Ectodermal cell (in vitro differentiated cells): ENCODE measurements at regions not wholly inside any gene's neighbourhood (a gene's known extent, or its start where the extent isn't known, plus 50 kb on each side); places are given as distances from the start of the nearest gene placed in this dataset.

Source experiments
- H3K27ac ChIP-seq: 2 replicates; pipeline ENCODE4 v1.7.0; 2013; ENCODE audit warnings: mild to moderate bottlenecking, low read depth, low read length; ENCODE audit not compliant: insufficient read depth, poor library complexity, severe bottlenecking
- H3K27me3 ChIP-seq: 2 replicates; pipeline ENCODE4 v1.7.0; 2013; ENCODE audit warnings: mild to moderate bottlenecking, low read length; ENCODE audit not compliant: insufficient read depth, control insufficient read depth, poor library complexity, severe bottlenecking
- H3K36me3 ChIP-seq: one replicate; pipeline ENCODE4 v1.7.0; 2013; ENCODE audit warnings: low read length; ENCODE audit not compliant: control insufficient read depth, insufficient read depth
- H3K4me1 ChIP-seq: one replicate; pipeline ENCODE4 v1.7.0; 2013; ENCODE audit warnings: low read length; ENCODE audit not compliant: control insufficient read depth, insufficient read depth
- H3K4me3 ChIP-seq: 2 replicates; pipeline ENCODE4 v1.7.0; 2013; ENCODE audit warnings: low read depth, low read length, control low read depth; ENCODE audit not compliant: insufficient read depth
- H3K9me3 ChIP-seq: 2 replicates; pipeline ENCODE4 v1.7.0; 2013; ENCODE audit warnings: mild to moderate bottlenecking, low read length, moderate library complexity; ENCODE audit not compliant: control insufficient read depth
- WGBS, 2 experiments: methylation state at CpG; one replicate each; pipeline ENCODE4 v1.1.7; 2013; ENCODE audit warnings: missing lambda C conversion rate in 2 of 2; 5-methylcytosine and 5-hydroxymethylcytosine counted together

DNA sequence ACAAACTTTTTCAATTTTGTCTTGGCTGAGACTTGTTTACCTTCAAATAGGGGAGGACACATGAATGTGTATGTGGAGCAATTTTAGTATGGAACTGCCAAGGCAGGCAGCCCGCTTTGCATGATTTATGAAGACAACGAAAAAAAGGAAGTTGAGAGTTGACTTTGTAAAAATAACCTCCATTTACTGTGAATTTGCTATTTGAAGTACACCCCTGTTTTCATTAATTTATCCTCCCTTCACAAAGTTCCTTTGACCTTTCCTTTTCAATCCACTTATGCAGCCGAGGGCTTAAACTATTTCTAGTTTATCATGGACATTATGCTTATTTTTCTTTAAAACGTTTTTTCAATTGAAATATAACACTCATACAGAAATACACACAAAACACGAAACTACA lies 369.6 kb upstream of the CADM1 start:
- WGBS, 2 experiments, result 80 to 82% methylated on average over 5 of the region's 5 CpGs

DNA sequence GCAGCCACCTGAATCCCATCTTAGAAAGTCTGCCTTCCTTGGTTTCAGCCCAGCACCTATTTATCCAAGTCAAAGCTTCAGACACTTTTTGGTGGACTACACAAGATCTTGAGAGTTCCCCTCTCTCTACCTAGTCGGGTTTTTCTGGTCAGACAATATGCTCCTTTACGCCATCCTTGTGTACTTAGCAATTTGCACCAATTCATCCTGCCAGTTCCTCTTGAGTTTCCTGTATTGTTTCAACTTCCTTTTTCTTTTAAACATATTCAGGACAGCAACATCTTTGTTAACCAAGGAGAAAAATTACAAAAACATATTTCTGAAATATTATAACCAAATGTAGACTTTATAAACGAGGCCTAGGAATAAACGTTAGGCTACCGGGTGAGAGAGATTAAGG lies 368.2 kb upstream of the CADM1 start:
- H3K9me3 ChIP-seq, result no peaks in the 10 kb centered on the region
- WGBS, 2 experiments, result 74 to 75% methylated on average over 5 of the region's 5 CpGs

More for the DNA sequence above, 369.6 kb upstream of the CADM1 start:
- no peaks in the 10 kb centered on the region for H3K36me3 ChIP-seq
- H3K27ac ChIP-seq, result no peak overlapping the region
- H3K4me1 ChIP-seq, result peaks cover 10% of the 10 kb centered on the region
- no peaks in the 10 kb centered on the region for H3K9me3 ChIP-seq
- H3K4me3 ChIP-seq, result no peak overlapping the region
- H3K27me3 ChIP-seq, result no peaks in the 10 kb centered on the region

DNA sequence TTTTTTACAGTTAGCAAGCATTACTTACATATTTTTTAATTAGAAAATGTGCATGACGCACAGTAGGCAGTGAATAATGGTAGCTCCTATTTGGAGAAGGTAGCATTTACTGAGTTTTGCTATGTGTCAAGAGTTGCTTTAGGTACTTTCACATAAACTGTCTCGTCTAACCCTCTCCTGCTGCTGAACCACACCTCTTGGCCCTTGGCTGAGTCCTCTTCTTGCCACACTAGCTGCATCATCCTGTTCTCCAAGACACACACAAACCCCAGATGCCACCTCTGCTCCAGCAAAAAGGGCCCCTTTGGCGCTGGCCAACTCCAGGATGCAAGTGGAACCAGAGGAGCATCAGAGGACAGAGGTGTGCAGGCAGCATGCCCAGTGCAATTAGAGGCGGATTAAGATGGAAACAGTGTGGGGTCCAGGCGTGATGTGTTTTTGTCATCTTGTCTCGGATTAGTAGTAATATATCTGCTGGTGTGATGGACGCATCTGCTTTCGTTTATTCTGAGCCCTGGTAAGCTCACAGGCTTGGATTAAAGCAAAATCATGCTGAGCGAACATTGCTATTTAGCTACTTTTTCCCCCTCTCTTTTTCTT lies 367.0 kb upstream of the CADM1 start:
- H3K4me1 ChIP-seq, result peaks cover 10% of the 10 kb centered on the region
- no peak overlapping the region for H3K4me3 ChIP-seq
- no peaks in the 10 kb centered on the region for H3K36me3 ChIP-seq
- no peak overlapping the region for H3K27ac ChIP-seq
- 94 to 96% methylated on average over 9 of the region's 9 CpGs for WGBS, 2 experiments
- no peaks in the 10 kb centered on the region for H3K27me3 ChIP-seq
- no peaks in the 10 kb centered on the region for H3K9me3 ChIP-seq

More for the DNA sequence above, 368.2 kb upstream of the CADM1 start:
- Histone ChIP-seq H3K36me3 (no peaks in the 10 kb centered on the region), H3K4me1 (peaks cover 10% of the 10 kb centered on the region), H3K27ac (no peak overlapping the region), H3K27me3 (no peaks in the 10 kb centered on the region), H3K4me3 (no peak overlapping the region)

DNA sequence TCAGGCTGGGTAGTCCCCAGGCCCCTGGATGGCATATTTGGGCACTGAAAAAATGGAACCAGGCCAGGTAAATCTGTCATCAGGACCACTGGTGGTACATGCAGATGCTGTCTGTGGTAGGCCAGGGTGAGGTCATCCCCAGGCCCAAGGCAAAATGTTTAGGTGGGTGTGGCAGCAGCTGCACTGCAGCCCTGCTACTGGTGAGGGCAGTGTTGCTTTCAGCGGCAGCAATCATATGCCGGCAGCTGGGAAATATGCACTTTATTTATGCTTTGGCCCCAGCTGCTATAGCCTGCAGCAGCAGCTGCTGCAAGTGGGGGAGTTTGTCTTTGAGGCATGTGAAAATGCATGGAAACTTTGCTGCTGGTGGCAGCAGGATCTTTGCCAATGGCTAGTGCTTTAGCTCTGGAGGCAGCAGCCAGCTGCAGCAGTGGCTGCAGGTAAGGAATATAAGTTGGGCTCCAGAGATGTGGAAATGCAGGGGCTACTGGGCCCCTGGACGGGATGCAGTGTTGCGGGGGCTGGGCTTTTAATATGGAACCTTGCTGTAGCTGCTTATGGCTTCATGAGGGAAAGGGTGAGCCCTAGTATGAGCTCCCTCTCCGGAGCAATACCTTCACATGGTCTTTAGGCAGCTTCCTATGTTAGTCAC lies 365.7 kb upstream of the CADM1 start:
- H3K27ac ChIP-seq, result no peak overlapping the region
- 55 to 59% methylated on average over 5 of the region's 5 CpGs for WGBS, 2 experiments
- peaks cover 10% of the 10 kb centered on the region for H3K4me1 ChIP-seq
- H3K27me3 ChIP-seq, result no peaks in the 10 kb centered on the region
- no peaks in the 10 kb centered on the region for H3K36me3 ChIP-seq
- no peaks in the 10 kb centered on the region for H3K9me3 ChIP-seq
- H3K4me3 ChIP-seq, result no peak overlapping the region

DNA sequence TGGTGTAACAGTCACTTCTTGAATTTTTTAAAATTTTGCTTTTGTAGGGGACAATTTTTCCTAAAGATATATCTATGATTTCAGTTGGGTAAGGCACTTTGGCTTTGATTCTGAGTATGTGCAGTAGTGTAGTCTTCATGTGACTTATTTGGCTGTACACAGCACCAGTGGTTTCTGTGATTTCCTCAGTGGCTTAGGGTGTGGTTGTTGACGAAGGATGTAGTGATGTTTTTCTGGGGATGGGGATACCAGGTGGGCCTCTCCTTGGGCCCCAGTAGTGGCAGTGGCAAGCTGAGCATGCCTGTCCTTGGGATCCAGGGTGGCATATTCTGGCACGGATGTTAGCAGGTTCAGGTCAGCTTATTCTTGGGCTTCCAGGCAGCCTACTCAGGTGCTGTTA lies 364.9 kb upstream of the CADM1 start:
- no peaks in the 10 kb centered on the region for H3K36me3 ChIP-seq
- no peak overlapping the region for H3K27ac ChIP-seq
- no peaks in the 10 kb centered on the region for H3K9me3 ChIP-seq
- peaks cover 10% of the 10 kb centered on the region for H3K4me1 ChIP-seq
- H3K27me3 ChIP-seq, result no peaks in the 10 kb centered on the region
- no peak overlapping the region for H3K4me3 ChIP-seq
- WGBS, 2 experiments, result 72% methylated on average over 2 of the region's 2 CpGs

DNA sequence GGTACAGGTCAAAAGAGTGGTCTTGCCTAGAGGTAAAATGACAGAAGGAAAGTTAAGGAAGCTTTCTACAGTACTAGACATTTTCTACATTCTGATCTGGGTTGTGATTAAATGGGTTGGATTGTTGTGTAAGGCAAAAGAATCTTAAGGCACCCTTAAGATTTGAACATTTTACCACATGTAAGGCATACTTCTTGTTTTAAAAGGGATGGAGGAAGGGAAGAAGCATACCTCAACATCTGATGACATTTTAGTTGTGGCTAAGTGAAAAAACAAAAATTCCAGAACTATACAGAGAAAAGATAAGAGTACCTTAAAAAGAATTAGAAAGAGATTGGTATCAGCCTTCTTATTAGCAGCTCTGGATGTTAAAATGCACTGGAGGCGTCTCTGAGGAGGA lies 356.0 kb upstream of the CADM1 start:
- 88 to 98% methylated on average over 1 of the region's 1 CpG for WGBS, 2 experiments
- Histone ChIP-seq H3K27ac (no peak overlapping the region), H3K27me3 (no peaks in the 10 kb centered on the region)

DNA sequence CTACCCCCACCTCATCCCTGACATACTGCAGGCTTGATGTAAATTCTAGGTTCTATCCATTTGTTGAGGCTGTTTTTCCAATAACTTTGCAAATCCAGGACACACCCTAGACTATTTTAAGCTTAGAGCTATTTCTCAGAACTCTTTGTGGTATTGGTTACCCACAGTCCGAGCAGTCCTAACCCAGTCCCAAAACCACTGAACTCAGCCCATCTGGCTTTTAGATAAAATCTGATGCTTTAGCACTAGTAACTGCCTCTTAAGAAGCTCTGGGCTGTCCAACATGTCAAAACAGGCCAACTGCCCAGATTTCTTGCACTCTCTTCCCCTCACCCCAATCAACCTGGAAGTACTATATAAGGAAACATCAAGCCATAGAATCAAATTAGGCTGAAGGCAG lies 344.4 kb upstream of the CADM1 start:
- 92 to 96% methylated on average over 1 of the region's 1 CpG for WGBS, 2 experiments
- no peak overlapping the region for H3K4me3 ChIP-seq
- H3K36me3 ChIP-seq, result no peaks in the 10 kb centered on the region
- H3K4me1 ChIP-seq, result no peaks in the 10 kb centered on the region
- no peak overlapping the region for H3K27ac ChIP-seq
- H3K27me3 ChIP-seq, result no peaks in the 10 kb centered on the region
- H3K9me3 ChIP-seq, result no peaks in the 10 kb centered on the region

More for the DNA sequence above, 356.0 kb upstream of the CADM1 start:
- Histone ChIP-seq H3K36me3 (no peaks in the 10 kb centered on the region), H3K9me3 (no peaks in the 10 kb centered on the region), H3K4me1 (no peaks in the 10 kb centered on the region), H3K4me3 (no peak overlapping the region)

DNA sequence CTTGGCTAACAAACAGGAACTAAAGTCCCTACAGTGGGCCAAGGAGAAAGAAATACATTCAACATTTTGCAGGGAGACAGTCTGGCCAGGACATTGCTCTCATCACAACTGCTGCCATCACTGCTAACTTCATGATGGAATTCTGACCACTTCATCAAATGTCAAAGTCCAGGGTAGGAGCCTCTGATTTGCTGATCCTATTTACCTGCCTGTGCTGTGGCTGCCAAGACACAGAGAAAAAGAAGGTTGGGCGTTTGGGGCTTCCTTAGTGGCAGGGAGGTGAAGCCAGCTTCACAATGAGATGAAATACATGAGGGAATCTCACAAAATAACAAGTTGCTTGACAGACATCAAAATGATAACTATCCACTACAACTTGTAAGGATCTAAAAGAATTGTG lies 343.9 kb upstream of the CADM1 start:
- H3K27me3 ChIP-seq, result no peaks in the 10 kb centered on the region
- H3K4me3 ChIP-seq, result no peak overlapping the region
- no peaks in the 10 kb centered on the region for H3K36me3 ChIP-seq
- H3K27ac ChIP-seq, result no peak overlapping the region
- WGBS, 2 experiments, result 46 to 47% methylated on average over 1 of the region's 1 CpG
- no peaks in the 10 kb centered on the region for H3K4me1 ChIP-seq
- no peaks in the 10 kb centered on the region for H3K9me3 ChIP-seq

DNA sequence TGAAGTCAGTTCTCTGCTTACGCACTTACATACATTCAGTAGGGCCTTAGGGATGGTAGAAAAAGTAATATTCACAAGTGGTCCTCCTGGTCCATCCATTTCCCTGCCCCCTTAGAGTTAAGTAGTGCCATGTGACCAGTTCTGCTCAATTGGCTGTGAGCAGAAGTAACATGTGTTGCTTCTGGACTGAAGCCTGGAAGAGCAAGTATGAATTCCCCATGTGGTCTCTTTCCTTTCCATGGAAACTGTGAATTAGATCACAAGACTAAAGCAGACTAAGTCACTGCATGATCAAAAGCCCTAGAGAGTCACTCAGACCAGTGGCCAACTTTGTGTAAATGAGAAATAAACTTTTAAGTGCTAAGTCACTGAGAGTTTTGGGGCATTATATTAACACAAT lies 341.7 kb upstream of the CADM1 start:
- Histone ChIP-seq H3K36me3 (no peaks in the 10 kb centered on the region), H3K4me1 (no peaks in the 10 kb centered on the region), H3K9me3 (no peaks in the 10 kb centered on the region), H3K27ac (no peak overlapping the region), H3K27me3 (no peaks in the 10 kb centered on the region), H3K4me3 (no peak overlapping the region)
- WGBS, 2 experiments, result 87 to 100% methylated on average over 1 of the region's 1 CpG

DNA sequence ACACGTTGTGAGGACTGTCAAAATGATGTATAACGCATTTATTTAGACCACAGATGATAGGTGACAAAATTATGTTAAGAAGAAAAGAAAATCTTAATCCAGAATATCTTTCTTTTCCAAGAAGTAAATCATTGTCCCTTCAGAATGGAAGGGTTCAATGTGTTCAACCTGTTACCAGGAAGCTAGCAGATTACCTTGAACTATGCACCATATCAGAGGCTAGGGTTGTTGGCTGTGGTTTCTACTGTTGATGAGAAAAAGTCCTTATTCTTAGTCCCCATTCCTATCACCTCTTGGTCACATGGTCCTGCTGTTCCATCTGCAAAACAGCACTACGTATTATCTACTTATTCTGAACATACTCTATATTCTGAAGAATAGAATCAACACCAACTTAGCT lies 339.5 kb upstream of the CADM1 start:
- no peaks in the 10 kb centered on the region for H3K27me3 ChIP-seq
- H3K27ac ChIP-seq, result no peak overlapping the region
- no peaks in the 10 kb centered on the region for H3K4me1 ChIP-seq
- H3K36me3 ChIP-seq, result no peaks in the 10 kb centered on the region
- no peak overlapping the region for H3K4me3 ChIP-seq
- H3K9me3 ChIP-seq, result no peaks in the 10 kb centered on the region
- WGBS, 2 experiments, result 85 to 89% methylated on average over 3 of the region's 3 CpGs
